OCI-LY1 (cell line): ENCODE measurements at regions not wholly inside any gene's neighbourhood (a gene's known extent, or its start where the extent isn't known, plus 50 kb on each side); places are given as distances from the start of the nearest gene placed in this dataset.

Experiments used
- EZH2 ChIP-seq: fragments of 200-600 bp; sonication (generic), shearing (Covaris generic); IDR thresholded peaks from 2 replicates; pipeline ENCODE4 v1.8.0; 2017; ENCODE audit warnings: borderline replicate concordance, mixed run types, mild to moderate bottlenecking, antibody characterized with exemption, low read length, moderate library complexity, mixed read lengths
- TF ChIP-seq, protein P1 (sequence below): fragments of 200-600 bp; sonication (generic), shearing (Covaris generic); IDR thresholded peaks from 2 replicates; pipeline ENCODE4 v1.5.1; 2017; ENCODE audit warnings: mild to moderate bottlenecking, antibody characterized with exemption, low read length, moderate library complexity, mixed read lengths

DNA sequence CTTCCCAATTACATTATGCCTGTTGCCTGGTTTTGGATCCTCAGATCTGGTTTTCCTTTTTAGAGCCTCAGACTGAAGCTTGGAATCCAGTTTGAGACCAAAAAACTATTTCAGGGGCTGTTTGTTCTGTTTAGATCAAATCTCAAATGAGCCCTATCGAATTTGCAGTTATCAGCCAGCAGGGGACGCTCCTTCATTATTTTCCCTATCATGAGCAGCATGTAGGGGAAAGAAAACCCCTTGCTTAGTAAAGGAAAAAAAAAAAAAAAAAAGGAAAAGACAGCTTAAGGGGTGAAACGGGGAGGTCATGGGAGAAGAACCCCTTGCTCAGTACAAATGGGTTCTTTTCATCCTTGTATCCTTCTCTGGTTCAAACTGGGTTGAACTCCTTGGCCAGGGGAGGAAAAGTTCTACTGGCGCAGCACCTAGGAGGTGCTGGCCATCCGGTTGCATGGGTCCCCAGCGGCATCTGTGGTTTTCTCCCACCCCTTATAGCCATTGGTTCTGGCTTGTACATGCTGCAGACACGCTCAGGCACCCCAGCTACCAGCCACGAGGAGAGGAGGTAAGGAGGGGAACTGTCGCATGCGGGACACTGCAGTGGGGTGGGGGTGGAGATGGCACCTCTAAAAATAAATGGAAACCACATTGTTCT, 1375.1 kb upstream of the ALCAM start:
- TF ChIP-seq, protein P1, sequence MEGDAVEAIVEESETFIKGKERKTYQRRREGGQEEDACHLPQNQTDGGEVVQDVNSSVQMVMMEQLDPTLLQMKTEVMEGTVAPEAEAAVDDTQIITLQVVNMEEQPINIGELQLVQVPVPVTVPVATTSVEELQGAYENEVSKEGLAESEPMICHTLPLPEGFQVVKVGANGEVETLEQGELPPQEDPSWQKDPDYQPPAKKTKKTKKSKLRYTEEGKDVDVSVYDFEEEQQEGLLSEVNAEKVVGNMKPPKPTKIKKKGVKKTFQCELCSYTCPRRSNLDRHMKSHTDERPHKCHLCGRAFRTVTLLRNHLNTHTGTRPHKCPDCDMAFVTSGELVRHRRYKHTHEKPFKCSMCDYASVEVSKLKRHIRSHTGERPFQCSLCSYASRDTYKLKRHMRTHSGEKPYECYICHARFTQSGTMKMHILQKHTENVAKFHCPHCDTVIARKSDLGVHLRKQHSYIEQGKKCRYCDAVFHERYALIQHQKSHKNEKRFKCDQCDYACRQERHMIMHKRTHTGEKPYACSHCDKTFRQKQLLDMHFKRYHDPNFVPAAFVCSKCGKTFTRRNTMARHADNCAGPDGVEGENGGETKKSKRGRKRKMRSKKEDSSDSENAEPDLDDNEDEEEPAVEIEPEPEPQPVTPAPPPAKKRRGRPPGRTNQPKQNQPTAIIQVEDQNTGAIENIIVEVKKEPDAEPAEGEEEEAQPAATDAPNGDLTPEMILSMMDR: peak; percentile 87
- no peak for TF ChIP-seq EZH2
